ENCODE measurements at regions not wholly inside any gene's neighbourhood (a gene's known extent, or its start where the extent isn't known, plus 50 kb on each side); places are given as distances from the start of the nearest gene placed in this dataset.

- H3K27ac ChIP-seq: no peak overlapping the region
- TF ChIP-seq CTCF (conservative IDR thresholded peaks at IDR 0.05; ENCODE audit: low read depth): no peak
- CTCF ChIA-PET: no interaction called here
- no peak for DNase-seq (ENCODE audit: low spot score)
- POLR2A ChIA-PET (ENCODE audit: low non-redundant PET): no interaction called here
Observed at GRCh38 chr4:147042046-147042445, 96.4 kb upstream of the TTC29 start.

GRCh38 chr4:147044241-147044640 lies 98.6 kb upstream of the TTC29 start:
- no peak for TF ChIP-seq CTCF (conservative IDR thresholded peaks at IDR 0.05; ENCODE audit: low read depth)
- no peak overlapping the region for H3K27ac ChIP-seq
- DNase-seq (ENCODE audit: low spot score): no peak
- ChIA-PET CTCF (no interaction called here), POLR2A (ENCODE audit: low non-redundant PET) (no interaction called here)

GRCh38 chr4:147049946-147050345 lies 104.3 kb upstream of the TTC29 start:
- ChIA-PET POLR2A (ENCODE audit: low non-redundant PET) (no interaction called here), CTCF (no interaction called here)
- DNase-seq (ENCODE audit: low spot score): no peak
- peak overlapping the region; percentile 35; the same call in 1 of the 2 replicates for H3K27ac ChIP-seq
- TF ChIP-seq CTCF (conservative IDR thresholded peaks at IDR 0.05; ENCODE audit: low read depth): no peak

GRCh38 chr4:147050356-147050765 lies 104.7 kb upstream of the TTC29 start:
- DNase-seq (ENCODE audit: low spot score): no peak
- H3K27ac ChIP-seq: no peak overlapping the region
- ChIA-PET POLR2A (ENCODE audit: low non-redundant PET) (no interaction called here), CTCF (no interaction called here)
- TF ChIP-seq CTCF (conservative IDR thresholded peaks at IDR 0.05; ENCODE audit: low read depth): no peak

- no peak for TF ChIP-seq CTCF (conservative IDR thresholded peaks at IDR 0.05; ENCODE audit: low read depth)
- ChIA-PET POLR2A (ENCODE audit: low non-redundant PET) (no interaction called here), CTCF (interaction anchor here (0.6 kb wide), 1 partner anchor 624 kb away, joined by 7 read pairs; no protein-coding TSS in a partner anchor)
- H3K27ac ChIP-seq: no peak overlapping the region
- peak; percentile 38 for DNase-seq (ENCODE audit: low spot score)
Observed at GRCh38 chr4:147052361-147052760, 106.7 kb upstream of the TTC29 start.

GRCh38 chr4:147054228-147054872 lies 108.7 kb upstream of the TTC29 start:
- CTCF ChIA-PET: no interaction called here
- DNase-seq (ENCODE audit: low spot score): no peak
- POLR2A ChIA-PET (ENCODE audit: low non-redundant PET): no interaction called here
- no peak for TF ChIP-seq CTCF (conservative IDR thresholded peaks at IDR 0.05; ENCODE audit: low read depth)
- H3K27ac ChIP-seq: no peak overlapping the region

Measured in RWPE1 (cell line).